HepG2 (cell line): ENCODE measurements at regions not wholly inside any gene's neighbourhood (a gene's known extent, or its start where the extent isn't known, plus 50 kb on each side); places are given as distances from the start of the nearest gene placed in this dataset.

Source experiments
- ATAC-seq: fragments of 200-7000 bp; cut with Tn5 transposase; 3 replicates; pipeline ENCODE4 v1.9.1; 2020; ENCODE audit warnings: mild to moderate bottlenecking, moderate library complexity
- BruUV-seq: library from RNA; stranded (reverse); fragments of 400-500 nt; replicated peaks from 2 replicates; lab custom pipeline; 2021; lab: Mats Ljungman, UMichigan
- CTCF ChIA-PET: fragments of 300-600 bp; formaldehyde crosslinking; extraction: SDS; loops from one replicate; lab custom pipeline; 2021; ENCODE audit warnings: low total read pairs, inconsistent platforms, low intra/inter-chr PET ratio; lab: Yijun Ruan, JAX
- POLR2A ChIA-PET: fragments of 350-600 bp; sonication (Branson Sonifier 250); formaldehyde crosslinking; loops from one replicate; lab custom pipeline; 2020; ENCODE audit warnings: antibody characterized with exemption, inconsistent platforms; lab: Yijun Ruan, JAX
- DNase-seq: peaks from one replicate; pipeline ENCODE4 v3.0.0-alpha.2; 2015; ENCODE audit warnings: low spot score
- FAIRE-seq: peaks from 3 replicates; lab custom pipeline; 2011; peaks lifted over from hg19 to GRCh38; lab: Jason Lieb, UNC
- H2AFZ ChIP-seq: one replicate; pipeline ENCODE4 v1.6.1; 2011; ENCODE audit warnings: low read length, inconsistent platforms
- H3K27ac ChIP-seq: fragments of 300-600 bp; 3 replicates; pipeline ENCODE4 v1.8.0; 2011; ENCODE audit warnings: mixed run types, mild to moderate bottlenecking, mixed read lengths, low read length, inconsistent platforms; ENCODE audit not compliant: insufficient read depth; ENCODE audit errors: extremely low read length
- H3K27me3 ChIP-seq, 2 experiments: fragments of 200-600 bp in 1 of 2; 2 replicates in 1 of 2; 3 replicates in 1 of 2; pipeline versions ENCODE4 v1.6.0 to v1.8.0; 2011; ENCODE audit warnings: low read length in 2 of 2, mild to moderate bottlenecking in 2 of 2, moderate library complexity in 2 of 2, inconsistent platforms in 1 of 2; ENCODE audit not compliant: insufficient read depth in 2 of 2, control insufficient read depth in 1 of 2
- H3K36me3 ChIP-seq, 2 experiments: fragments of 200-600 bp in 1 of 2; replicated peaks in 1 of 2; 2 replicates in 1 of 2; 3 replicates in 1 of 2; pipeline versions ENCODE4 v1.5.1 to v1.8.0; 2011; ENCODE audit warnings: low read length in 2 of 2, inconsistent platforms in 1 of 2; ENCODE audit not compliant: insufficient read depth in 2 of 2, control insufficient read depth in 1 of 2
- H3K4me1 ChIP-seq: 2 replicates; pipeline ENCODE4 v1.5.1; 2012; ENCODE audit warnings: low read length, inconsistent platforms; ENCODE audit not compliant: insufficient read depth
- H3K4me2 ChIP-seq: 2 replicates; pipeline ENCODE4 v1.6.0; 2011; ENCODE audit warnings: low read depth, low read length, inconsistent platforms
- H3K4me3 ChIP-seq, 3 experiments: fragments of 200-600 bp in 1 of 3; sonication (generic), shearing (Covaris generic) in 1 of 3; replicated peaks in 1 of 3; 2 replicates each; pipeline ENCODE4 v1.5.1; 2011 to 2016; ENCODE audit warnings: low read length in 3 of 3, inconsistent platforms in 2 of 3, low read depth in 2 of 3, mild to moderate bottlenecking in 2 of 3, control low read depth in 1 of 3, mixed read lengths in 1 of 3; ENCODE audit not compliant: insufficient read depth in 1 of 3
- H3K79me2 ChIP-seq: one replicate; pipeline ENCODE4 v1.6.1; 2011; ENCODE audit warnings: low read length, inconsistent platforms; ENCODE audit not compliant: insufficient read depth
- H3K9ac ChIP-seq: 2 replicates; pipeline ENCODE4 v1.6.0; 2011; ENCODE audit warnings: mild to moderate bottlenecking, low read depth, low read length, inconsistent platforms; ENCODE audit not compliant: insufficient read depth
- H3K9me3 ChIP-seq: 2 replicates; pipeline ENCODE4 v1.5.1; 2012; ENCODE audit warnings: mild to moderate bottlenecking, low read length
- H4K20me1 ChIP-seq: 2 replicates; pipeline ENCODE4 v1.6.0; 2011; ENCODE audit warnings: inconsistent platforms, mild to moderate bottlenecking, low read length, moderate library complexity; ENCODE audit not compliant: insufficient read depth
- CBX2 ChIP-seq, 2 experiments: fragments of 200-600 bp in 1 of 2; sonication (generic); formaldehyde crosslinking in 1 of 2; IDR thresholded peaks; 2 replicates each; pipeline versions ENCODE4 v1.7.0 to v1.8.1; 2018 to 2022; ENCODE audit warnings: low read depth in 2 of 2, low read length in 1 of 2, mild to moderate bottlenecking in 1 of 2, missing genetic modification reagents in 1 of 2
- HNRNPK ChIP-seq: fragments of 200-400 bp; formaldehyde crosslinking; IDR thresholded peaks from 2 replicates; pipeline ENCODE4 v1.6.1; 2018; ENCODE audit warnings: low read length, low read depth, moderate library complexity, mild to moderate bottlenecking; ENCODE audit not compliant: poor library complexity, severe bottlenecking
- LCORL ChIP-seq, 2 experiments: fragments of 450-650 bp in 1 of 2; sonication (generic) in 1 of 2; formaldehyde crosslinking in 1 of 2; IDR thresholded peaks; 2 replicates each; pipeline versions ENCODE4 v1.5.0 to v1.6.1; 2017 to 2020; ENCODE audit warnings: antibody characterized with exemption in 1 of 2, missing genetic modification reagents in 1 of 2
- MATR3 ChIP-seq: sonication (generic); formaldehyde crosslinking; IDR thresholded peaks from 2 replicates; pipeline ENCODE4 v1.4.0; 2020; ENCODE audit warnings: missing genetic modification reagents
- NR2F1 ChIP-seq, 2 experiments: fragments of 450-650 bp in 1 of 2; formaldehyde crosslinking in 1 of 2; IDR thresholded peaks; 2 replicates each; pipeline versions ENCODE4 v1.5.0 to v1.6.1; 2016 to 2020; ENCODE audit warnings: mild to moderate bottlenecking in 1 of 2, missing compliant biosample characterization in 1 of 2, missing genetic modification reagents in 1 of 2, moderate library complexity in 1 of 2
- PHF5A ChIP-seq: IDR thresholded peaks from one replicate; pipeline ENCODE4 v1.6.1; 2018; ENCODE audit warnings: low read depth, missing genetic modification reagents; ENCODE audit not compliant: unreplicated experiment
- SSRP1 ChIP-seq: IDR thresholded peaks from 2 replicates; pipeline ENCODE4 v1.6.1; 2016; ENCODE audit warnings: control low read depth
- TMF1 ChIP-seq: sonication (generic); formaldehyde crosslinking; IDR thresholded peaks from 2 replicates; pipeline ENCODE4 v1.8.1; 2022; ENCODE audit warnings: low read depth, missing genetic modification reagents
- ZBTB49 ChIP-seq: sonication (generic); formaldehyde crosslinking; IDR thresholded peaks from 2 replicates; pipeline ENCODE4 v1.4.0; 2020; ENCODE audit warnings: missing genetic modification reagents, borderline replicate concordance
- ZMAT5 ChIP-seq: sonication (generic); formaldehyde crosslinking; IDR thresholded peaks from 2 replicates; pipeline ENCODE4 v1.5.0; 2020; ENCODE audit warnings: mild to moderate bottlenecking, low read depth, missing genetic modification reagents, borderline replicate concordance
- ZNF747 ChIP-seq: sonication (generic); formaldehyde crosslinking; IDR thresholded peaks from 2 replicates; pipeline ENCODE4 v1.8.1; 2023; ENCODE audit warnings: missing genetic modification reagents, mild to moderate bottlenecking, borderline replicate concordance
- ZNF781 ChIP-seq: sonication (generic); formaldehyde crosslinking; IDR thresholded peaks from 2 replicates; pipeline ENCODE4 v1.5.1; 2020; ENCODE audit warnings: borderline replicate concordance, mild to moderate bottlenecking, missing genetic modification reagents; ENCODE audit errors: not compliant biosample characterization
- ZNF879 ChIP-seq: sonication (generic); formaldehyde crosslinking; IDR thresholded peaks from 2 replicates; pipeline ENCODE4 v1.8.1; 2023; ENCODE audit warnings: missing genetic modification reagents
- WGBS: methylation state at CpG from one replicate; pipeline ENCODE4 v1.1.6; 2017; ENCODE audit warnings: low lambda C conversion rate; 5-methylcytosine and 5-hydroxymethylcytosine counted together
- in situ Hi-C: cut with HindIII; loops from 2 replicates; pipeline ENCODE4 v1.10.0; 2017; ENCODE audit warnings: low pct_unique_long_range_greater_than_20kb; ENCODE audit not compliant: extremely low pct_ligation_motif_present
- intact Hi-C: fragments of 100-400 bp; cut with micrococcal nuclease; formaldehyde crosslinking; loops from one replicate; pipeline ENCODE4 v1.10.0; 2022; ENCODE audit not compliant: unreplicated experiment
- TF ChIP-seq, protein P1 (sequence below): sonication (generic); formaldehyde crosslinking; IDR thresholded peaks from 2 replicates; pipeline ENCODE4 v1.9.0; 2021; ENCODE audit warnings: missing genetic modification reagents, borderline replicate concordance

DNA sequence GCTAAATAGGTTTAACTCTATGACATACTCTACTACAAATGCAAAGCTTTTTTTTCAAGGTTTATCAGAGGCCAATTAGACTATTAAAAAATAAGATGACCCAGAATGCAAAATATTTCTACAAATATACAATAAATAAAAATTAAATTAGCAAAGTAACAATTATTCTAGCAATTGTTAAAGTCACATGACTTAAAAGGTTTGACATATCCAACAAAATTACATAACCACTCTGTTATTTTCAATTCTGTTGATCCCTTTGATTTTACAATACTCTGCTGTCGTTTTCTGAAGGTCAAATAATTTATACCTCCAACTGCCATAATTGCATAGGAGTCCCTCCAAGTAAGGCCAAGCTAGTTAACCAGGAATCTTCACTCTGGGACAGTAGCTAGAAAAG is 292.6 kb upstream of the MIR17HG start:
- ATAC-seq (no peak), FAIRE-seq (no peak)
- Histone ChIP-seq H3K36me3 (no peaks in the 10 kb centered on the region), H3K4me1 (no peaks in the 10 kb centered on the region), H3K9ac (no peak overlapping the region)
- POLR2A ChIA-PET, result no interaction called here
- TF ChIP-seq LCORL (IDR thresholded peaks at IDR 0.05) (no peak), LCORL (CRISPR knock-in tag; IDR thresholded peaks at IDR 0.05) (no peak), CBX2 (IDR thresholded peaks at IDR 0.05; ENCODE audit: low read depth, low read length) (no peak), CBX2 (CRISPR knock-in tag; IDR thresholded peaks at IDR 0.05; ENCODE audit: low read depth) (no peak), NR2F1 (CRISPR knock-in tag; IDR thresholded peaks at IDR 0.05) (no peak), SSRP1 (CRISPR knock-in tag) (no peak), ZNF879 (no peak), ZMAT5 (CRISPR knock-in tag) (no peak), PHF5A (CRISPR knock-in tag) (no peak), TMF1 (CRISPR knock-in tag) (no peak), ZNF781 (CRISPR knock-in tag) (no peak)
- TF ChIP-seq, all 625 proteins: peak for 0
- in situ Hi-C loops, result no loop called here
- no peak for DNase-seq
- intact Hi-C loops, result no loop called here
- Histone ChIP-seq H3K27ac (no peak overlapping the region), H3K79me2 (no peaks in the 10 kb centered on the region), H3K27me3 (no peaks in the 10 kb centered on the region), H4K20me1 (no peaks in the 10 kb centered on the region), H3K4me2 (no peak overlapping the region), H3K4me3 (no peak overlapping the region), H2AFZ (no peak overlapping the region), H3K9me3 (no peaks in the 10 kb centered on the region)
- BruUV-seq, result no TSS peak
- WGBS, result 0% methylated on average over 1 of the region's 1 CpG
- CTCF ChIA-PET, result no interaction called here

- in situ Hi-C loops, result no loop called here
- Histone ChIP-seq H3K4me1 (no peaks in the 10 kb centered on the region), H3K4me3 (no peak overlapping the region), H3K4me2 (no peak overlapping the region), H3K79me2 (no peaks in the 10 kb centered on the region), H4K20me1 (no peaks in the 10 kb centered on the region), H3K27me3 (no peaks in the 10 kb centered on the region), H3K9me3 (no peaks in the 10 kb centered on the region), H2AFZ (no peak overlapping the region), H3K9ac (no peak overlapping the region), H3K27ac (no peak overlapping the region), H3K36me3 (no peaks in the 10 kb centered on the region)
- ChIA-PET POLR2A (no interaction called here), CTCF (no interaction called here)
- no peak for FAIRE-seq
- BruUV-seq, result no TSS peak
- WGBS, result 0% methylated on average over 2 of the region's 2 CpGs
- DNase-seq, result no peak
- ATAC-seq, result no peak
- intact Hi-C loops, result no loop called here
- TF ChIP-seq MATR3, result no peak
- no peak for TF ChIP-seq ZBTB49 (CRISPR knock-in tag)
- no peak for TF ChIP-seq ZNF747
- TF ChIP-seq HNRNPK, result no peak
- TF ChIP-seq, protein P1, sequence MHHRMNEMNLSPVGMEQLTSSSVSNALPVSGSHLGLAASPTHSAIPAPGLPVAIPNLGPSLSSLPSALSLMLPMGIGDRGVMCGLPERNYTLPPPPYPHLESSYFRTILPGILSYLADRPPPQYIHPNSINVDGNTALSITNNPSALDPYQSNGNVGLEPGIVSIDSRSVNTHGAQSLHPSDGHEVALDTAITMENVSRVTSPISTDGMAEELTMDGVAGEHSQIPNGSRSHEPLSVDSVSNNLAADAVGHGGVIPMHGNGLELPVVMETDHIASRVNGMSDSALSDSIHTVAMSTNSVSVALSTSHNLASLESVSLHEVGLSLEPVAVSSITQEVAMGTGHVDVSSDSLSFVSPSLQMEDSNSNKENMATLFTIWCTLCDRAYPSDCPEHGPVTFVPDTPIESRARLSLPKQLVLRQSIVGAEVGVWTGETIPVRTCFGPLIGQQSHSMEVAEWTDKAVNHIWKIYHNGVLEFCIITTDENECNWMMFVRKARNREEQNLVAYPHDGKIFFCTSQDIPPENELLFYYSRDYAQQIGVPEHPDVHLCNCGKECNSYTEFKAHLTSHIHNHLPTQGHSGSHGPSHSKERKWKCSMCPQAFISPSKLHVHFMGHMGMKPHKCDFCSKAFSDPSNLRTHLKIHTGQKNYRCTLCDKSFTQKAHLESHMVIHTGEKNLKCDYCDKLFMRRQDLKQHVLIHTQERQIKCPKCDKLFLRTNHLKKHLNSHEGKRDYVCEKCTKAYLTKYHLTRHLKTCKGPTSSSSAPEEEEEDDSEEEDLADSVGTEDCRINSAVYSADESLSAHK, result no peak
These were observed 290.7 kb upstream of the MIR17HG start for GRCh38 chr13:91056746-91057145.
